Gastroesophageal sphincter (tissue), 3 donors: ENCODE measurements at regions not wholly inside any gene's neighbourhood (a gene's known extent, or its start where the extent isn't known, plus 50 kb on each side); places are given as distances from the start of the nearest gene placed in this dataset.

Source experiments
- CTCF ChIP-seq, 4 experiments: fragments of 200-600 bp in 2 of 4; fragments of 450-650 bp in 2 of 4; sonication (generic) in 1 of 4; IDR thresholded peaks; one replicate each; pipeline ENCODE4 v1.5.1; 2017 to 2019; ENCODE audit warnings: antibody characterized with exemption in 4 of 4, mild to moderate bottlenecking in 2 of 4, moderate library complexity in 2 of 4
- POLR2A ChIP-seq, 2 donors: fragments of 450-650 bp; IDR thresholded peaks; one replicate each; pipeline ENCODE4 v1.6.1; 2017; ENCODE audit warnings: antibody characterized with exemption in 2 of 2, mild to moderate bottlenecking in 2 of 2, moderate library complexity in 1 of 2
- POLR2AphosphoS5 ChIP-seq: sonication (generic); formaldehyde crosslinking; IDR thresholded peaks from one replicate; pipeline ENCODE4 v1.6.1; 2017; ENCODE audit warnings: antibody characterized with exemption

GRCh38 chr9:119959846-119960545 lies 590.8 kb upstream of the BRINP1 start:
- TF ChIP-seq POLR2A (IDR thresholded peaks at IDR 0.05) = no peak
- no peak for TF ChIP-seq CTCF (IDR thresholded peaks at IDR 0.05)
- TF ChIP-seq POLR2AphosphoS5 = peak; percentile 10
